HL-60 (cell line): ENCODE measurements at regions not wholly inside any gene's neighbourhood (a gene's known extent, or its start where the extent isn't known, plus 50 kb on each side); places are given as distances from the start of the nearest gene placed in this dataset.

ENCODE experiments used
- POLR2AphosphoS5 ChIP-seq: IDR thresholded peaks from 2 replicates; pipeline ENCODE4 v1.6.1; 2012; ENCODE audit warnings: low read depth
- TF ChIP-seq, protein P1 (sequence below): IDR thresholded peaks from one replicate; pipeline ENCODE4 v1.5.1; 2011; ENCODE audit warnings: low read length, control low read depth, inconsistent platforms; ENCODE audit not compliant: insufficient read depth

DNA sequence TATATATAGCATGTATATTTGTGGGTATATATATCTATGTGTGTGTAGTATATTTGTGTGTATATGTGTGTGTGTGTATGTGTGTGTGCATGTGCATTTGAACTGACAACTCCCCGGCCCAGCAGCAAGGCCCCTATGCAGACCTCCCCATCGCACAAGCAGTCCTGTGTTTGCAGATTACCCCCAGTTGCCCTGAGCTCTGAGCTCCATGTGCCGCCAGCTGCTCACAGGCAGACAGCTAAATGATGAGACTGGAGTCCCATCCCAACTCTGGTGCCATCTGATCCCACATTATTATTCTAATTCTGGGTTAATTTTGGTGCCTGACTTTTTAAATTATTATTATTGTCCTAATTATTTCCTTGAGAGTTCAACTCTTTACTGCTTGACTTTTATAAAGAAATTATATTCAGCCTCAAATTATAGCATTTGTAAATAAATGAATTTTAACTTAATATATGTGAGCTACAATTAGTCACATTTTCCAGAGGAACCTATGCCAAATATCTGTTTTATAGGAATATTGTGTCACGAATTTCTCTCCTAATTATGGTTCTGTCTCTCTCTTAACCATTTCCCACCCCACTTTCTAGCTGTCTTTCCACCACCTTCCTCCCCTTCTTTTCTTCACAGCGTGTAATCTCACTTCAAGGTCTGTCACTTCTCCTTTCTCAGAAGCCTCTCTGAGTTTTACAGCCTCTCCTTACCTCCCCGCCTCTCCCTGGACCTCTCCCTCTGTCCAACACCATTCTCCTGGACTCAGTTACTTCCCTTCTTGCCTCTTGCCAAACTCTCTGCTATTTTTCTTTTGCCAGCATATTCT, 90.6 kb upstream of the SYNDIG1 start:
- TF ChIP-seq, protein P1, sequence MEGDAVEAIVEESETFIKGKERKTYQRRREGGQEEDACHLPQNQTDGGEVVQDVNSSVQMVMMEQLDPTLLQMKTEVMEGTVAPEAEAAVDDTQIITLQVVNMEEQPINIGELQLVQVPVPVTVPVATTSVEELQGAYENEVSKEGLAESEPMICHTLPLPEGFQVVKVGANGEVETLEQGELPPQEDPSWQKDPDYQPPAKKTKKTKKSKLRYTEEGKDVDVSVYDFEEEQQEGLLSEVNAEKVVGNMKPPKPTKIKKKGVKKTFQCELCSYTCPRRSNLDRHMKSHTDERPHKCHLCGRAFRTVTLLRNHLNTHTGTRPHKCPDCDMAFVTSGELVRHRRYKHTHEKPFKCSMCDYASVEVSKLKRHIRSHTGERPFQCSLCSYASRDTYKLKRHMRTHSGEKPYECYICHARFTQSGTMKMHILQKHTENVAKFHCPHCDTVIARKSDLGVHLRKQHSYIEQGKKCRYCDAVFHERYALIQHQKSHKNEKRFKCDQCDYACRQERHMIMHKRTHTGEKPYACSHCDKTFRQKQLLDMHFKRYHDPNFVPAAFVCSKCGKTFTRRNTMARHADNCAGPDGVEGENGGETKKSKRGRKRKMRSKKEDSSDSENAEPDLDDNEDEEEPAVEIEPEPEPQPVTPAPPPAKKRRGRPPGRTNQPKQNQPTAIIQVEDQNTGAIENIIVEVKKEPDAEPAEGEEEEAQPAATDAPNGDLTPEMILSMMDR = no peak
- TF ChIP-seq POLR2AphosphoS5 = no peak
